HL-60 (cell line): ENCODE measurements at regions not wholly inside any gene's neighbourhood (a gene's known extent, or its start where the extent isn't known, plus 50 kb on each side); places are given as distances from the start of the nearest gene placed in this dataset.

Experiments
- GABPA ChIP-seq: IDR thresholded peaks from 2 replicates; pipeline ENCODE4 v1.6.1; 2012; ENCODE audit warnings: low read depth
- POLR2AphosphoS5 ChIP-seq: IDR thresholded peaks from 2 replicates; pipeline ENCODE4 v1.6.1; 2012; ENCODE audit warnings: low read depth
- REST ChIP-seq: IDR thresholded peaks from 2 replicates; pipeline ENCODE4 v1.6.1; 2012; ENCODE audit warnings: low read depth; ENCODE audit not compliant: insufficient replicate concordance
- TF ChIP-seq, protein P1 (sequence below): IDR thresholded peaks from one replicate; pipeline ENCODE4 v1.5.1; 2011; ENCODE audit warnings: low read length, control low read depth, inconsistent platforms; ENCODE audit not compliant: insufficient read depth

DNA sequence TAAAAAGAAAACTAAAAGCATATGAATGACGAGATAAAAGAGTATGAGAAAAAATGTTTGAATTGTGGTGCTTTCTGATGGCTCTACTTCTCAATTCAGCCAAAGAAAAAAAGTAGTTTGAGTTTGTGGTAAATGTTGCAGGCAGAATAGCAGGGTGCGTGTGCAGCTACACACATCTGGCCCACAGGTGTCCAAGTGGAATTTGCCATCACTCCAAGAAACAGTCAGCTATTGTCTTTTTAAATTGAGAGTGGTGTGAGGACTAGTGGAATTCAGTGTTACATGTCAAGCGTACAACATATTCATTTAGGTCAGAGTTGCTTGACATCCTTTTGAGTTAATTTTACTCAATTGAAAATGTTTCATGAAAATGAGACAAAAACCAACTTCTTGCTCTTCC is 424.8 kb upstream of the MAD2L1 start:
- TF ChIP-seq, protein P1, sequence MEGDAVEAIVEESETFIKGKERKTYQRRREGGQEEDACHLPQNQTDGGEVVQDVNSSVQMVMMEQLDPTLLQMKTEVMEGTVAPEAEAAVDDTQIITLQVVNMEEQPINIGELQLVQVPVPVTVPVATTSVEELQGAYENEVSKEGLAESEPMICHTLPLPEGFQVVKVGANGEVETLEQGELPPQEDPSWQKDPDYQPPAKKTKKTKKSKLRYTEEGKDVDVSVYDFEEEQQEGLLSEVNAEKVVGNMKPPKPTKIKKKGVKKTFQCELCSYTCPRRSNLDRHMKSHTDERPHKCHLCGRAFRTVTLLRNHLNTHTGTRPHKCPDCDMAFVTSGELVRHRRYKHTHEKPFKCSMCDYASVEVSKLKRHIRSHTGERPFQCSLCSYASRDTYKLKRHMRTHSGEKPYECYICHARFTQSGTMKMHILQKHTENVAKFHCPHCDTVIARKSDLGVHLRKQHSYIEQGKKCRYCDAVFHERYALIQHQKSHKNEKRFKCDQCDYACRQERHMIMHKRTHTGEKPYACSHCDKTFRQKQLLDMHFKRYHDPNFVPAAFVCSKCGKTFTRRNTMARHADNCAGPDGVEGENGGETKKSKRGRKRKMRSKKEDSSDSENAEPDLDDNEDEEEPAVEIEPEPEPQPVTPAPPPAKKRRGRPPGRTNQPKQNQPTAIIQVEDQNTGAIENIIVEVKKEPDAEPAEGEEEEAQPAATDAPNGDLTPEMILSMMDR: no peak
- TF ChIP-seq POLR2AphosphoS5 (no peak), REST (no peak), GABPA (no peak)
